HK-2 (cell line): ENCODE measurements at regions not wholly inside any gene's neighbourhood (a gene's known extent, or its start where the extent isn't known, plus 50 kb on each side); places are given as distances from the start of the nearest gene placed in this dataset.
"Not testable (repeated sequence)": the region's sequence is repeated elsewhere in the genome, so short reads cannot be mapped to it uniquely, and the experiment has no call there.

Source experiments
- DNase-seq: peaks from one replicate; pipeline ENCODE4 v3.0.0-alpha.2; 2018; ENCODE audit not compliant: unreplicated experiment

GRCh38 chr14:83173687-83174086 is 1640.0 kb upstream of the SEL1L start:
- DNase-seq: no peak

- DNase-seq: no peak
Observed at GRCh38 chr14:83184531-83184930, 1650.9 kb upstream of the SEL1L start.

- DNase-seq: not testable (repeated sequence)
Observed at GRCh38 chr14:83188311-83188710, 1654.7 kb upstream of the SEL1L start.

- DNase-seq: no peak
Observed at GRCh38 chr14:83196236-83196635, 1662.6 kb upstream of the SEL1L start.

- no peak for DNase-seq
Observed at GRCh38 chr14:83197271-83197670, 1663.6 kb upstream of the SEL1L start.

- DNase-seq: no peak
Observed at GRCh38 chr14:83207550-83207949, 1673.9 kb upstream of the SEL1L start.

GRCh38 chr14:83208341-83208740 is 1674.7 kb upstream of the SEL1L start:
- DNase-seq: no peak

GRCh38 chr14:83217492-83217891 is 1683.8 kb upstream of the SEL1L start:
- no peak for DNase-seq

- DNase-seq: no peak
Observed at GRCh38 chr14:83247924-83248639, 1714.4 kb upstream of the SEL1L start.

- DNase-seq: no peak
Observed at GRCh38 chr14:83251402-83251801, 1717.7 kb upstream of the SEL1L start.

GRCh38 chr14:83253870-83254269 is 1720.2 kb upstream of the SEL1L start:
- no peak for DNase-seq

GRCh38 chr14:83255015-83255726 is 1721.5 kb upstream of the SEL1L start:
- peak; percentile 5 for DNase-seq

- DNase-seq: no peak
Observed at GRCh38 chr14:83255727-83256090, 1722.1 kb upstream of the SEL1L start.

- no peak for DNase-seq
Observed at GRCh38 chr14:83257466-83258439, 1724.1 kb upstream of the SEL1L start.

- DNase-seq: no peak
Observed at GRCh38 chr14:83260751-83261150, 1727.1 kb upstream of the SEL1L start.

- DNase-seq: no peak
Observed at GRCh38 chr14:83269583-83269982, 1735.9 kb upstream of the SEL1L start.

GRCh38 chr14:83271663-83272062 is 1738.0 kb upstream of the SEL1L start:
- no peak for DNase-seq

- DNase-seq: no peak
Observed at GRCh38 chr14:83280719-83281118, 1747.1 kb upstream of the SEL1L start.

- DNase-seq: no peak
Observed at GRCh38 chr14:83282706-83283105, 1749.1 kb upstream of the SEL1L start.

- no peak for DNase-seq
Observed at GRCh38 chr14:83287300-83287699, 1753.6 kb upstream of the SEL1L start.

- DNase-seq: no peak
Observed at GRCh38 chr14:83289390-83289789, 1755.7 kb upstream of the SEL1L start.

- no peak for DNase-seq
Observed at GRCh38 chr14:83289896-83290295, 1756.2 kb upstream of the SEL1L start.
